Astrocyte (in vitro differentiated cells and primary cell): ENCODE measurements at regions not wholly inside any gene's neighbourhood (a gene's known extent, or its start where the extent isn't known, plus 50 kb on each side); places are given as distances from the start of the nearest gene placed in this dataset.

Experiments used
- EZH2 ChIP-seq: IDR thresholded peaks from 2 replicates; pipeline ENCODE4 v1.6.1; 2012; ENCODE audit warnings: mild to moderate bottlenecking, low read length, inconsistent platforms; ENCODE audit not compliant: insufficient read depth
- TF ChIP-seq, protein P1 (sequence below): IDR thresholded peaks from 2 replicates; pipeline ENCODE4 v1.5.1; 2011; ENCODE audit warnings: low read depth, mild to moderate bottlenecking, inconsistent platforms, low read length, moderate library complexity; ENCODE audit not compliant: insufficient read depth

DNA sequence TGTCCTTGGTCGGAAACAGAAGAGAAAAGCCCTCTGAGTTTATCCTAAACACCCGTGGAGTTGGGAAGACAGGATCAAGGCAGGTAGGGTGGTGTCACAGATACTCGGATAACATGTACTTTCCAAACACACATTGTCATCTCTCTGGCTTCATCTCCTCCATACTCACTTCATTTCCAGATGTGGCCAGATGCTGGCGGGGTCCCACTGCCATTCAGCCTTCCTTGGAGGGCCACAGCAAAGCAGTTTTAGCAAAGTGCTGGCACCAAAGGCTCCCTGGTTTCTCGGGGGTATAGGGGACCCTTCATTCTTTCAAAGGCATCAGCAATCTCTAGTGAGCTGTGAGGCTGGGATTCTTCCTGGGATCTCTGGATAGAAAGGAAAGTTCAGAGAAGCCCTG is 539.5 kb downstream of the TCERG1L start:
- TF ChIP-seq, protein P1, sequence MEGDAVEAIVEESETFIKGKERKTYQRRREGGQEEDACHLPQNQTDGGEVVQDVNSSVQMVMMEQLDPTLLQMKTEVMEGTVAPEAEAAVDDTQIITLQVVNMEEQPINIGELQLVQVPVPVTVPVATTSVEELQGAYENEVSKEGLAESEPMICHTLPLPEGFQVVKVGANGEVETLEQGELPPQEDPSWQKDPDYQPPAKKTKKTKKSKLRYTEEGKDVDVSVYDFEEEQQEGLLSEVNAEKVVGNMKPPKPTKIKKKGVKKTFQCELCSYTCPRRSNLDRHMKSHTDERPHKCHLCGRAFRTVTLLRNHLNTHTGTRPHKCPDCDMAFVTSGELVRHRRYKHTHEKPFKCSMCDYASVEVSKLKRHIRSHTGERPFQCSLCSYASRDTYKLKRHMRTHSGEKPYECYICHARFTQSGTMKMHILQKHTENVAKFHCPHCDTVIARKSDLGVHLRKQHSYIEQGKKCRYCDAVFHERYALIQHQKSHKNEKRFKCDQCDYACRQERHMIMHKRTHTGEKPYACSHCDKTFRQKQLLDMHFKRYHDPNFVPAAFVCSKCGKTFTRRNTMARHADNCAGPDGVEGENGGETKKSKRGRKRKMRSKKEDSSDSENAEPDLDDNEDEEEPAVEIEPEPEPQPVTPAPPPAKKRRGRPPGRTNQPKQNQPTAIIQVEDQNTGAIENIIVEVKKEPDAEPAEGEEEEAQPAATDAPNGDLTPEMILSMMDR, result no peak
- no peak for TF ChIP-seq EZH2
